ENCODE measurements at regions not wholly inside any gene's neighbourhood (a gene's known extent, or its start where the extent isn't known, plus 50 kb on each side); places are given as distances from the start of the nearest gene placed in this dataset.

DNA sequence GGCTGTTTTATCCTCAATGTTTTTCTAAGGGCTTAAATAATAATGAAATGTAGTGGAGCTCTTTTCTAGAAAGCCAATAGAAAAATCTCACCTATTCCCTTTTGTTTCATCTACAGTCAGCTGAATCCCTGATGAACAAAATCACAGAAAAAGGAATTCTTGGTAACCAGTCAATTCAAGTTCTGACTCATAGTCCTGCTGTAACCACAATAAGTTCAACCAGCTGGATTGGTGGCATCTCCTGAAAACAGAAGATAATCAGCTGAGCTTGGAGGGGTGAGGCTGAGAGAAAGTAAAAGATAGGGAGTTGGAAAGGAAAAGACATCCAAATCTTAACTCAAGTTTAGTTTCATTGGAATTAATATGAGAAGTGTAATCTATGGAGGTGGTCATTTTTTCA lies 772.1 kb downstream of the CCSER2 start:
- no peak for DNase-seq
- TF ChIP-seq, protein P1, sequence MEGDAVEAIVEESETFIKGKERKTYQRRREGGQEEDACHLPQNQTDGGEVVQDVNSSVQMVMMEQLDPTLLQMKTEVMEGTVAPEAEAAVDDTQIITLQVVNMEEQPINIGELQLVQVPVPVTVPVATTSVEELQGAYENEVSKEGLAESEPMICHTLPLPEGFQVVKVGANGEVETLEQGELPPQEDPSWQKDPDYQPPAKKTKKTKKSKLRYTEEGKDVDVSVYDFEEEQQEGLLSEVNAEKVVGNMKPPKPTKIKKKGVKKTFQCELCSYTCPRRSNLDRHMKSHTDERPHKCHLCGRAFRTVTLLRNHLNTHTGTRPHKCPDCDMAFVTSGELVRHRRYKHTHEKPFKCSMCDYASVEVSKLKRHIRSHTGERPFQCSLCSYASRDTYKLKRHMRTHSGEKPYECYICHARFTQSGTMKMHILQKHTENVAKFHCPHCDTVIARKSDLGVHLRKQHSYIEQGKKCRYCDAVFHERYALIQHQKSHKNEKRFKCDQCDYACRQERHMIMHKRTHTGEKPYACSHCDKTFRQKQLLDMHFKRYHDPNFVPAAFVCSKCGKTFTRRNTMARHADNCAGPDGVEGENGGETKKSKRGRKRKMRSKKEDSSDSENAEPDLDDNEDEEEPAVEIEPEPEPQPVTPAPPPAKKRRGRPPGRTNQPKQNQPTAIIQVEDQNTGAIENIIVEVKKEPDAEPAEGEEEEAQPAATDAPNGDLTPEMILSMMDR (conservative IDR thresholded peaks at IDR 0.05): no peak
- H2BK5ac ChIP-seq (ENCODE audit: insufficient read length, low read length): no peak overlapping the region
- peaks cover 11% of the 10 kb centered on the region in 2 experiments for H3K4me1 Mint-ChIP-seq
- H2BK20ac ChIP-seq (ENCODE audit: low read depth, low read length, poor library complexity, severe bottlenecking): no peak overlapping the region
- H4K20me1 ChIP-seq (ENCODE audit: control insufficient read depth, insufficient read depth, insufficient read length): no peaks in the 10 kb centered on the region
- H4K8ac ChIP-seq (replicated peaks; ENCODE audit: insufficient read length, low read depth, low read length): no peak overlapping the region
- H3K79me2 ChIP-seq (ENCODE audit: insufficient read depth, low read length): no peaks in the 10 kb centered on the region
- peaks cover 2% of the 10 kb centered on the region for H3K23me2 ChIP-seq (ENCODE audit: insufficient read length, low read depth, low read length, poor library complexity, severe bottlenecking)
- H2AK5ac ChIP-seq (ENCODE audit: insufficient read length, low read length): no peak overlapping the region
- H3K14ac ChIP-seq (ENCODE audit: insufficient read depth, low read length): no peak overlapping the region
- H2BK120ac ChIP-seq (ENCODE audit: low read depth, low read length, poor library complexity, severe bottlenecking): no peak overlapping the region
- no peak overlapping the region for H2BK12ac ChIP-seq (ENCODE audit: insufficient read length, low read depth, low read length)
- H3K27ac ChIP-seq (ENCODE audit: insufficient read length, low read depth, low read length): no peak overlapping the region
- H3K27me3 Mint-ChIP-seq (ENCODE audit: low read depth): no peaks in the 10 kb centered on the region
- no peak overlapping the region for H3K56ac ChIP-seq (ENCODE audit: insufficient read length, low read depth, low read length)
- no peak overlapping the region for H3K18ac ChIP-seq (ENCODE audit: insufficient read length, low read depth, low read length)
- no peaks in the 10 kb centered on the region for H3K27me3 ChIP-seq (ENCODE audit: insufficient read depth, low read length)
- H3K23ac ChIP-seq (ENCODE audit: insufficient read length, low read depth, low read length): no peak overlapping the region
- no peak overlapping the region for H4K5ac ChIP-seq (ENCODE audit: insufficient read length, low read depth, low read length)
- H3K4me2 ChIP-seq (ENCODE audit: insufficient read depth, insufficient read length, low read length): no peak overlapping the region
- H3K9me3 ChIP-seq (ENCODE audit: control insufficient read depth, low read depth, low read length): no peaks in the 10 kb centered on the region
- no peak overlapping the region for H3T11ph ChIP-seq (ENCODE audit: low read length)
- H3K36me3 Mint-ChIP-seq (ENCODE audit: insufficient read depth in 1 of 3, low read depth in 3 of 3): no peaks in the 10 kb centered on the region; a peak in 1 of 7 replicates
- no peak overlapping the region for H3K4me3 Mint-ChIP-seq
- H3K4me1 ChIP-seq (ENCODE audit: insufficient read depth, low read length): peaks cover 2% of the 10 kb centered on the region; the same call in 1 of the 2 replicates
- H3K9me3 Mint-ChIP-seq: no peaks in the 10 kb centered on the region
- H2AFZ ChIP-seq (ENCODE audit: low read length): no peak overlapping the region
- H2BK15ac ChIP-seq (ENCODE audit: low read depth, low read length): no peak overlapping the region
- no peak overlapping the region for H3K4ac ChIP-seq (ENCODE audit: low read depth, low read length)
- no peak overlapping the region for H3K9ac ChIP-seq (ENCODE audit: extremely low read depth, insufficient read length, low read length)
- no peak overlapping the region for H4K91ac ChIP-seq (ENCODE audit: insufficient read length, low read depth, low read length)
- H3K79me1 ChIP-seq (ENCODE audit: insufficient read depth, low read depth, low read length, poor library complexity, severe bottlenecking): no peaks in the 10 kb centered on the region
- H3K27ac Mint-ChIP-seq: no peak overlapping the region

Data from H9 (cell line).